T-helper 1 cell (primary cell): ENCODE measurements at regions not wholly inside any gene's neighbourhood (a gene's known extent, or its start where the extent isn't known, plus 50 kb on each side); places are given as distances from the start of the nearest gene placed in this dataset.
"Not testable (repeated sequence)": the region's sequence is repeated elsewhere in the genome, so short reads cannot be mapped to it uniquely, and the experiment has no call there.

Experiments used
- DNase-seq, 5 donors: peaks; one replicate each; pipeline ENCODE4 v3.0.0-alpha.2; 2012 to 2020

- DNase-seq: no peak
Observed at GRCh38 chr16:63653044-63653839, 1468.6 kb downstream of the CDH11 start.

- no peak for DNase-seq
Observed at GRCh38 chr16:63652091-63652490, 1469.8 kb downstream of the CDH11 start.

- no peak for DNase-seq
Observed at GRCh38 chr16:63650550-63650949, 1471.3 kb downstream of the CDH11 start.

- not testable (repeated sequence) for DNase-seq
Observed at GRCh38 chr16:63633706-63634445, 1488.0 kb downstream of the CDH11 start.

GRCh38 chr16:63629272-63629671 lies 1492.6 kb downstream of the CDH11 start:
- no peak for DNase-seq

- DNase-seq: no peak
Observed at GRCh38 chr16:63628812-63629211, 1493.1 kb downstream of the CDH11 start.

- no peak for DNase-seq
Observed at GRCh38 chr16:63625126-63625525, 1496.7 kb downstream of the CDH11 start.

- DNase-seq: no peak
Observed at GRCh38 chr16:63623551-63624039, 1498.3 kb downstream of the CDH11 start.

GRCh38 chr16:63618896-63619485 lies 1502.9 kb downstream of the CDH11 start:
- no peak for DNase-seq

GRCh38 chr16:63617990-63618763 lies 1503.7 kb downstream of the CDH11 start:
- no peak for DNase-seq

GRCh38 chr16:63617047-63617989 lies 1504.5 kb downstream of the CDH11 start:
- peak in 1 of 5 donors; percentile 10 for DNase-seq

GRCh38 chr16:63614429-63614828 lies 1507.4 kb downstream of the CDH11 start:
- DNase-seq: no peak

- no peak for DNase-seq
Observed at GRCh38 chr16:63613701-63614100, 1508.2 kb downstream of the CDH11 start.

- DNase-seq: no peak
Observed at GRCh38 chr16:63612462-63613227, 1509.2 kb downstream of the CDH11 start.

GRCh38 chr16:63606778-63607177 lies 1515.1 kb downstream of the CDH11 start:
- no peak for DNase-seq

GRCh38 chr16:63602206-63602927 lies 1519.5 kb downstream of the CDH11 start:
- no peak for DNase-seq

- no peak for DNase-seq
Observed at GRCh38 chr16:63596716-63597115, 1525.1 kb downstream of the CDH11 start.

- DNase-seq: no peak
Observed at GRCh38 chr16:63592852-63593251, 1529.0 kb downstream of the CDH11 start.

- DNase-seq: no peak
Observed at GRCh38 chr16:63581570-63581969, 1540.3 kb downstream of the CDH11 start.

GRCh38 chr16:63578791-63579190 lies 1542.6 kb upstream of the CDH8 start:
- no peak for DNase-seq
